ENCODE measurements at regions not wholly inside any gene's neighbourhood (a gene's known extent, or its start where the extent isn't known, plus 50 kb on each side); places are given as distances from the start of the nearest gene placed in this dataset.

DNA sequence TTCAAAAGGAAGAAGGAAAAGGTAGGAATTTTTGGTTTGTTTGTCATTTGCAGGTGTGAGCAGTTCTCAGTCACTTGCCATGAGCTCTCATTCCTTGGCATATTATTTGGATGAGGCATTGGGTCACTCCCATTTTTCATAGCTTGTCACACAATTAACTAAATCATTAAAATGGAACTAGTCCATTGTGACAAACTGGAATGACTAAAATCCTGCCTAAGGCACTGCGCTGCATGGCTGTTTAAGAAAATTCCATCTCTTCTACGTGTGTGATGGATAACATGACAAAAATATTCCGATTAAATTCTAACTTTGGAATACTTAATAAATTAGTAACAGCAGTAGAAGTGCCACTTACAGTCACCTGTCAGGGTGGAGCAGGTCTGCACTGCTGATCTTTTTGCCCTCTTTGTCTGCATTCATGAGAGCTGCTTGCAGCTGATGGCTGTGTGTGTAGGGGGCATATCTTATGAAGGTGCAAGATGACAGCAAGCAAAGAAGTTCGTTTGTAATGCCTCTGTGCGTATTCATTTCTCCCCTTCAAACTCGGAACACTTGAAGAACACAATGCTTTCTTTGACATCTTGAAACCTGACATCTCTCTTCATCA is 1292.6 kb upstream of the MAP3K7 start:
- Histone ChIP-seq H3K4me3 (ENCODE audit: low read depth, low read length) (no peak overlapping the region), H3K9me3 (ENCODE audit: control insufficient read depth, insufficient read depth, low read length) (peaks cover 5% of the 10 kb centered on the region; the same call in 1 of the 2 replicates), H3K27me3 (ENCODE audit: control insufficient read depth, insufficient read depth, low read length) (no peaks in the 10 kb centered on the region), H3K27ac (ENCODE audit: low read depth, low read length) (no peak overlapping the region)
- ChIA-PET CTCF (no interaction called here), POLR2A (no interaction called here)
- no peak for TF ChIP-seq CTCF (IDR thresholded peaks at IDR 0.05; ENCODE audit: low read depth, low read length)
- no peak for DNase-seq (ENCODE audit: low read depth, low spot score)

DNA sequence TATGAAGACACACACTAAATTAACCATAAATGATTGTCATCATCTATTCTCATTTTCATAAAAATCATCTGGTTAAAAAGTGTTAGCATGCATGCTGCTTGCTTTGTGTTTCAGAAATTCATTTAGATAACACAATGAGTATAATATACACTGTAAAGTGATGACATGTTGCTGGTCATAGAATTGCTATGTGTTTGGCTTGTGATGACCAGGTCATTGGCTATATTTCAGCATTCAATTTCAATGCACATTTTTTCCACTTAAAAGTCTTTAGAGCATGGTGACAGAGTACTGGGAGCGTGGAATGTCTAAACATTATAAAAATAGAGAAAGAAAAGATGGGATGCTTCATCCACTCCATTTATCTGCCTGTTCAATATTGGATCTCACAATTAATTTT is 1291.1 kb upstream of the MAP3K7 start:
- no peak overlapping the region for H3K27ac ChIP-seq (ENCODE audit: low read depth, low read length)
- H3K9me3 ChIP-seq (ENCODE audit: control insufficient read depth, insufficient read depth, low read length) = peaks cover 5% of the 10 kb centered on the region; the same call in 1 of the 2 replicates
- no peak for TF ChIP-seq CTCF (IDR thresholded peaks at IDR 0.05; ENCODE audit: low read depth, low read length)
- H3K27me3 ChIP-seq (ENCODE audit: control insufficient read depth, insufficient read depth, low read length) = no peaks in the 10 kb centered on the region
- H3K4me3 ChIP-seq (ENCODE audit: low read depth, low read length) = no peak overlapping the region
- DNase-seq (ENCODE audit: low read depth, low spot score) = no peak
- ChIA-PET CTCF (no interaction called here), POLR2A (no interaction called here)

- Histone ChIP-seq H3K27me3 (ENCODE audit: control insufficient read depth, insufficient read depth, low read length) (no peaks in the 10 kb centered on the region), H3K9me3 (ENCODE audit: control insufficient read depth, insufficient read depth, low read length) (no peaks in the 10 kb centered on the region), H3K4me3 (ENCODE audit: low read depth, low read length) (no peak overlapping the region), H3K27ac (ENCODE audit: low read depth, low read length) (no peak overlapping the region)
- POLR2A ChIA-PET = no interaction called here
- no peak for TF ChIP-seq CTCF (IDR thresholded peaks at IDR 0.05; ENCODE audit: low read depth, low read length)
- no peak for DNase-seq (ENCODE audit: low read depth, low spot score)
- CTCF ChIA-PET = no interaction called here
Measured at GRCh38 chr6:91874971-91875370, 1288.1 kb upstream of the MAP3K7 start.

DNA sequence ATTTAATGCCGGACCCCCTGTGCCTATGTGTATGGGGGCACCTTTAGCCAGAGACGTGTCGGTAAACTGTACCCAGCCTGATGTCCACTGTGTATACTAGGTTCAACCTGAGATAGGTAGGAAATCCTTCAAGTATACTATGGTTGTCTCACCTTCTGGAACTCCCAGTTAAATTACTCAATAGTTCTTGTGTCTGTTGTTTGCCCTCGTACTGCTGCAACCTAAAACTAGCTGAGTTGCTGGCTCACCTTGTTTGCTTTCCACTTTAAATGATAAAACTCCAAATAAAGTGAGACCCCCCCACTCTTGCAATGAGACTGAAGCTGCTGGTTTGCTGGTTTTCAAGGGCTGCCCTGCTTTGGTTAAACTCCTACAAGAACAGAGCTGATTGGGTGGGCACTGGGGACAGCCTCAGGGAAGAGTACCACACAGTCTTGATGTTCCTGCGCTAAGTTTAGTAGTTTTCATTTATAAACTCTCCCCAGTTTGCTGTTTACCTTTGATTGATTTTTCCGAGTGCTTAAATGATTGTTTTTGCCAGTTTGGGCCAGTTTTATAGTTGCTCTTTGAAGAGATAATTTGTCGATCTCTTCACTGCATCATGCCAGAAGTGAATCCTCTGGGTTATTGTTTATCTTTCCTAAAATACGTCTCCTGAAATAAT is 1281.8 kb upstream of the MAP3K7 start:
- Histone ChIP-seq H3K4me3 (ENCODE audit: low read depth, low read length) (no peak overlapping the region), H3K9me3 (ENCODE audit: control insufficient read depth, insufficient read depth, low read length) (no peaks in the 10 kb centered on the region), H3K27ac (ENCODE audit: low read depth, low read length) (no peak overlapping the region), H3K27me3 (ENCODE audit: control insufficient read depth, insufficient read depth, low read length) (no peaks in the 10 kb centered on the region)
- CTCF ChIA-PET = no interaction called here
- POLR2A ChIA-PET = no interaction called here
- no peak for TF ChIP-seq CTCF (IDR thresholded peaks at IDR 0.05; ENCODE audit: low read depth, low read length)
- no peak for DNase-seq (ENCODE audit: low read depth, low spot score)

- DNase-seq (ENCODE audit: low read depth, low spot score) = no peak
- Histone ChIP-seq H3K27ac (ENCODE audit: low read depth, low read length) (no peak overlapping the region), H3K4me3 (ENCODE audit: low read depth, low read length) (no peak overlapping the region), H3K27me3 (ENCODE audit: control insufficient read depth, insufficient read depth, low read length) (no peaks in the 10 kb centered on the region), H3K9me3 (ENCODE audit: control insufficient read depth, insufficient read depth, low read length) (0 out of 2 replicates have a peak, but pooled peaks cover 2% of the 10 kb centered on the region)
- ChIA-PET POLR2A (no interaction called here), CTCF (no interaction called here)
- TF ChIP-seq CTCF (IDR thresholded peaks at IDR 0.05; ENCODE audit: low read depth, low read length) = no peak
Measured at GRCh38 chr6:91865889-91866288, 1279.0 kb upstream of the MAP3K7 start.

Data from AG04450 (cell line).